ENCODE measurements at regions not wholly inside any gene's neighbourhood (a gene's known extent, or its start where the extent isn't known, plus 50 kb on each side); places are given as distances from the start of the nearest gene placed in this dataset.

- TF ChIP-seq, protein P1, sequence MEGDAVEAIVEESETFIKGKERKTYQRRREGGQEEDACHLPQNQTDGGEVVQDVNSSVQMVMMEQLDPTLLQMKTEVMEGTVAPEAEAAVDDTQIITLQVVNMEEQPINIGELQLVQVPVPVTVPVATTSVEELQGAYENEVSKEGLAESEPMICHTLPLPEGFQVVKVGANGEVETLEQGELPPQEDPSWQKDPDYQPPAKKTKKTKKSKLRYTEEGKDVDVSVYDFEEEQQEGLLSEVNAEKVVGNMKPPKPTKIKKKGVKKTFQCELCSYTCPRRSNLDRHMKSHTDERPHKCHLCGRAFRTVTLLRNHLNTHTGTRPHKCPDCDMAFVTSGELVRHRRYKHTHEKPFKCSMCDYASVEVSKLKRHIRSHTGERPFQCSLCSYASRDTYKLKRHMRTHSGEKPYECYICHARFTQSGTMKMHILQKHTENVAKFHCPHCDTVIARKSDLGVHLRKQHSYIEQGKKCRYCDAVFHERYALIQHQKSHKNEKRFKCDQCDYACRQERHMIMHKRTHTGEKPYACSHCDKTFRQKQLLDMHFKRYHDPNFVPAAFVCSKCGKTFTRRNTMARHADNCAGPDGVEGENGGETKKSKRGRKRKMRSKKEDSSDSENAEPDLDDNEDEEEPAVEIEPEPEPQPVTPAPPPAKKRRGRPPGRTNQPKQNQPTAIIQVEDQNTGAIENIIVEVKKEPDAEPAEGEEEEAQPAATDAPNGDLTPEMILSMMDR (IDR thresholded peaks at IDR 0.05; ENCODE audit: control extremely low read depth, extremely low read depth, low read depth, missing control alignments): no peak
- ChIA-PET CTCF (no interaction called here), POLR2A (no interaction called here)
- no peak for DNase-seq (ENCODE audit: extremely low spot score)
Observed at GRCh38 chr10:4202938-4203337, 417.9 kb upstream of the KLF6 start.

GRCh38 chr10:4201866-4202825 is 417.1 kb upstream of the KLF6 start:
- TF ChIP-seq, protein P1 (IDR thresholded peaks at IDR 0.05; ENCODE audit: control extremely low read depth, extremely low read depth, low read depth, missing control alignments): no peak
- DNase-seq (ENCODE audit: extremely low spot score): no peak
- CTCF ChIA-PET: no interaction called here
- POLR2A ChIA-PET: no interaction called here

DNA sequence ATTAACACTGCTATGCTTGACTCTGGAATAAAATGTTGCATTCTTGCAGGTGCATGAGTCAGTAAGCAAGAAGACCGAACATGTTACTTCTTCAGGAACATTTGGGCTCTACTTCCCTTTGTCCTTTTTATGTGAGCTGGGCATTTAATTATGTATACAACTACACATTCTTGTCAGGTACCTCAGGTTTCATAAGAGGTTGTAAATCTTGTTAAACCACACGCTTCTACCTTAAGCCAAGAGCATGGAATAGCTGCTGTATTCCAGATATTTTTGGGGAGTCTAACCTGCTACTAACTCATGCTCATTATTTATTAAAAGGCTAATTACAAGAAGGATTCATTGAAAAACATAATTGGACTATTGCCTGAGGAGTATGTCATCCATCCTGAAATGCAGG is 414.2 kb upstream of the KLF6 start:
- no peak for DNase-seq (ENCODE audit: extremely low spot score)
- ChIA-PET POLR2A (no interaction called here), CTCF (no interaction called here)
- TF ChIP-seq, protein P1 (IDR thresholded peaks at IDR 0.05; ENCODE audit: control extremely low read depth, extremely low read depth, low read depth, missing control alignments): no peak

GRCh38 chr10:4198216-4198615 is 413.2 kb upstream of the KLF6 start:
- ChIA-PET POLR2A (no interaction called here), CTCF (no interaction called here)
- no peak for DNase-seq (ENCODE audit: extremely low spot score)
- TF ChIP-seq, protein P1 (IDR thresholded peaks at IDR 0.05; ENCODE audit: control extremely low read depth, extremely low read depth, low read depth, missing control alignments): no peak

DNA sequence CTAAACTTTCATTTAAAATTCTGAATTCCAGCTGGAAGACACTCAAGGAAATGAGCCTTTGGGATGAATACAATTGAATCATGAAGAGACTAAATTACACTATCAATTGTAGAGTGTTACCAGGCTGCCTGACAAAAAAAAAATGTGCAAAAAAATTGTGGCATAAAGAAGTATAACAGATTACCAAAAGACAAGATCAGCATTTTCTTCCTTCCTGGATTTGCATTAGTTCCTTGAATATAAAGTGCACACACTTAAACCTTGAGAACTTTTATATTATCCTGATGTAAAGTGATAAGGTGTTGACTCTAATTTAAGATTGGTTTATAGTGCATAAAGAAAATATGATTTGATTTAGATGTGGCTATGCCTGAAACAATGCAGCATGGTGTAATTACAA is 412.7 kb upstream of the KLF6 start:
- no peak for DNase-seq (ENCODE audit: extremely low spot score)

DNA sequence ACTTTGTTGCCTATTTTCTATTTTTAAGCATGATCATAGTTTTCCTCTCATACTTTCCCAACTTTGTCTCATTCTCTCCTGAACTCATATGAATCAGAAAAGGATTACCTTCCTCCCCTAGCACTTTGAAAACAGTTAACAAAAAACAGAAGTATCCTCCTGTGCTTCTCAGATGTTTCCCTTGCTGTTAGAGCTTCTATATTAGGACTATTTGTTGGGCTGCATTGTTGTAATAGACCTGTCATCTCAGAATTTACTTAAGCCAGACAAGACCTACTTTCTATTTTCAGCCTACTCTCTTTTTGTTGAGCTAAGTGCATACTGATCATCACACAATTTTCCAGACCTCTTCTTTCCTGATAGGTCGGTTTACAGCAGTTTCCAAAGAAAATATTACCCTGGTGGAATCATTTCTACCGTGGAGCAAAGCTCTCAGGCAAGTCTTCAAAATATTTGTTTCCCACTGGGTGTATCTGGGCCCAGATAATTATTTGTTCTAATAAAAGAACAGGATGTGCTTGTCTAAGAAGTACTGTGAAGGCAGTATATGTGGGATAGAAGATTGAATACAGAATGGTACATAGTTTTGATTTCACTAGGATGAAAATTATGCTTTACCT is 411.9 kb upstream of the KLF6 start:
- CTCF ChIA-PET: no interaction called here
- no peak for DNase-seq (ENCODE audit: extremely low spot score)
- POLR2A ChIA-PET: no interaction called here
- TF ChIP-seq, protein P1 (IDR thresholded peaks at IDR 0.05; ENCODE audit: control extremely low read depth, extremely low read depth, low read depth, missing control alignments): no peak

More for the DNA sequence above, 412.7 kb upstream of the KLF6 start:
- TF ChIP-seq, protein P1 (IDR thresholded peaks at IDR 0.05; ENCODE audit: control extremely low read depth, extremely low read depth, low read depth, missing control alignments): no peak
- CTCF ChIA-PET: no interaction called here
- POLR2A ChIA-PET: no interaction called here

Measured in GM10248 (cell line).